H9 (cell line): ENCODE measurements at regions not wholly inside any gene's neighbourhood (a gene's known extent, or its start where the extent isn't known, plus 50 kb on each side); places are given as distances from the start of the nearest gene placed in this dataset.

ENCODE experiments used
- DNase-seq: peaks from one replicate; pipeline ENCODE4 v3.0.0-alpha.2; 2017
- H2AFZ ChIP-seq: one replicate; pipeline ENCODE4 v1.6.1; 2013; ENCODE audit warnings: mild to moderate bottlenecking, low read length, control low read depth, moderate library complexity
- H2AK5ac ChIP-seq: 2 replicates; pipeline ENCODE4 v1.6.1; 2013; ENCODE audit warnings: low read length, control low read depth, mixed read lengths; ENCODE audit not compliant: insufficient read length
- H2BK120ac ChIP-seq: one replicate; pipeline ENCODE4 v1.6.1; 2013; ENCODE audit warnings: low read depth, mild to moderate bottlenecking, low read length, control low read depth, inconsistent platforms; ENCODE audit not compliant: poor library complexity, severe bottlenecking
- H2BK12ac ChIP-seq: 2 replicates; pipeline ENCODE4 v1.6.1; 2013; ENCODE audit warnings: low read length, control low read depth, mixed read lengths, low read depth; ENCODE audit not compliant: insufficient read length
- H2BK15ac ChIP-seq: 2 replicates; pipeline ENCODE4 v1.6.1; 2013; ENCODE audit warnings: low read depth, low read length, control low read depth
- H2BK20ac ChIP-seq: one replicate; pipeline ENCODE4 v1.6.1; 2013; ENCODE audit warnings: low read depth, mild to moderate bottlenecking, low read length, control low read depth, inconsistent platforms; ENCODE audit not compliant: poor library complexity, severe bottlenecking
- H2BK5ac ChIP-seq: 2 replicates; pipeline ENCODE4 v1.6.1; 2013; ENCODE audit warnings: low read length, control low read depth, mixed read lengths; ENCODE audit not compliant: insufficient read length
- H3K14ac ChIP-seq: 2 replicates; pipeline ENCODE4 v1.6.1; 2013; ENCODE audit warnings: low read length, control low read depth; ENCODE audit not compliant: insufficient read depth
- H3K18ac ChIP-seq: 2 replicates; pipeline ENCODE4 v1.6.1; 2013; ENCODE audit warnings: low read depth, mild to moderate bottlenecking, mixed read lengths, low read length, control low read depth; ENCODE audit not compliant: insufficient read length
- H3K23ac ChIP-seq: 2 replicates; pipeline ENCODE4 v1.6.1; 2013; ENCODE audit warnings: low read length, control low read depth, mixed read lengths, low read depth; ENCODE audit not compliant: insufficient read length
- H3K23me2 ChIP-seq: 2 replicates; pipeline ENCODE4 v1.6.1; 2013; ENCODE audit warnings: low read depth, mild to moderate bottlenecking, mixed read lengths, low read length, control low read depth; ENCODE audit not compliant: insufficient read length, poor library complexity, severe bottlenecking
- H3K27ac ChIP-seq: 2 replicates; pipeline ENCODE4 v1.5.1; 2013; ENCODE audit warnings: low read length, control low read depth, mixed read lengths, low read depth; ENCODE audit not compliant: insufficient read length
- H3K27me3 ChIP-seq: 2 replicates; pipeline ENCODE4 v1.6.1; 2013; ENCODE audit warnings: low read length, control low read depth, inconsistent platforms; ENCODE audit not compliant: insufficient read depth
- H3K4ac ChIP-seq: 2 replicates; pipeline ENCODE4 v1.6.1; 2013; ENCODE audit warnings: low read depth, mild to moderate bottlenecking, control low read depth, inconsistent platforms, low read length, moderate library complexity
- H3K4me1 ChIP-seq: 2 replicates; pipeline ENCODE4 v1.6.1; 2013; ENCODE audit warnings: low read length, control low read depth, inconsistent platforms; ENCODE audit not compliant: insufficient read depth
- H3K4me2 ChIP-seq: 2 replicates; pipeline ENCODE4 v1.6.1; 2013; ENCODE audit warnings: low read length, control low read depth, mixed read lengths; ENCODE audit not compliant: insufficient read length, insufficient read depth
- H3K56ac ChIP-seq: 2 replicates; pipeline ENCODE4 v1.6.1; 2013; ENCODE audit warnings: low read depth, mild to moderate bottlenecking, mixed read lengths, low read length, control low read depth; ENCODE audit not compliant: insufficient read length
- H3K79me1 ChIP-seq: 2 replicates; pipeline ENCODE4 v1.6.1; 2013; ENCODE audit warnings: low read depth, mild to moderate bottlenecking, moderate library complexity, low read length, control low read depth, inconsistent platforms; ENCODE audit not compliant: insufficient read depth, poor library complexity, severe bottlenecking
- H3K79me2 ChIP-seq: 2 replicates; pipeline ENCODE4 v1.6.1; 2013; ENCODE audit warnings: low read length, control low read depth, inconsistent platforms; ENCODE audit not compliant: insufficient read depth
- H3K9ac ChIP-seq: 2 replicates; pipeline ENCODE4 v1.6.1; 2013; ENCODE audit warnings: low read length, control low read depth, mixed read lengths; ENCODE audit not compliant: insufficient read length; ENCODE audit errors: extremely low read depth
- H3K9me3 ChIP-seq: one replicate; pipeline ENCODE4 v1.6.1; 2013; ENCODE audit warnings: low read depth, low read length, inconsistent platforms; ENCODE audit not compliant: control insufficient read depth
- H3T11ph ChIP-seq: one replicate; pipeline ENCODE4 v1.6.1; 2013; ENCODE audit warnings: mild to moderate bottlenecking, low read length, control low read depth, inconsistent platforms
- H4K20me1 ChIP-seq: one replicate; pipeline ENCODE4 v1.6.1; 2013; ENCODE audit not compliant: control insufficient read depth, insufficient read length, insufficient read depth
- H4K5ac ChIP-seq: 2 replicates; pipeline ENCODE4 v1.6.1; 2013; ENCODE audit warnings: low read depth, mild to moderate bottlenecking, mixed read lengths, low read length, control low read depth; ENCODE audit not compliant: insufficient read length
- H4K8ac ChIP-seq: replicated peaks from 2 replicates; pipeline ENCODE4 v1.6.1; 2013; ENCODE audit warnings: low read length, control low read depth, mixed read lengths, low read depth; ENCODE audit not compliant: insufficient read length
- H4K91ac ChIP-seq: 2 replicates; pipeline ENCODE4 v1.6.1; 2013; ENCODE audit warnings: low read depth, mild to moderate bottlenecking, moderate library complexity, mixed read lengths, low read length, control low read depth; ENCODE audit not compliant: insufficient read length
- H3K27ac Mint-ChIP-seq, 3 experiments: 2 replicates in 2 of 3; 3 replicates in 1 of 3; pipeline ENCODE4 v1.8.0; 2020 to 2021; ENCODE audit warnings: mixed read lengths in 3 of 3, mild to moderate bottlenecking in 1 of 3, moderate library complexity in 1 of 3
- H3K27me3 Mint-ChIP-seq: 2 replicates; pipeline ENCODE4 v1.8.0; 2021; ENCODE audit warnings: low read depth, mild to moderate bottlenecking, moderate library complexity, mixed read lengths
- H3K36me3 Mint-ChIP-seq, 3 experiments: 2 replicates in 2 of 3; 3 replicates in 1 of 3; pipeline ENCODE4 v1.8.0; 2020 to 2021; ENCODE audit warnings: low read depth in 3 of 3, mixed read lengths in 3 of 3; ENCODE audit not compliant: insufficient read depth in 1 of 3
- H3K4me1 Mint-ChIP-seq, 2 experiments: 2 replicates each; pipeline ENCODE4 v1.8.0; 2020; ENCODE audit warnings: mixed read lengths in 2 of 2
- H3K4me3 Mint-ChIP-seq, 2 experiments: 2 replicates in 1 of 2; 3 replicates in 1 of 2; pipeline ENCODE4 v1.8.0; 2020 to 2021; ENCODE audit warnings: mild to moderate bottlenecking in 2 of 2, mixed read lengths in 2 of 2, moderate library complexity in 1 of 2
- H3K9me3 Mint-ChIP-seq, 2 experiments: 2 replicates in 1 of 2; 3 replicates in 1 of 2; pipeline ENCODE4 v1.8.0; 2020; ENCODE audit warnings: mild to moderate bottlenecking in 2 of 2, mixed read lengths in 2 of 2, moderate library complexity in 1 of 2
- CTCF ChIP-seq: fragments of 200-600 bp; sonication (generic); conservative IDR thresholded peaks from 3 replicates; pipeline ENCODE4 v1.8.0; 2021; ENCODE audit warnings: antibody characterized with exemption, mild to moderate bottlenecking
- WGBS: extraction: QIAGEN DNeasy Blood & Tissue Kit; methylation state at CpG from one replicate; pipeline ENCODE4 v1.1.7; 2013; ENCODE audit warnings: missing lambda C conversion rate, low lambda C conversion rate, mixed read lengths; ENCODE audit not compliant: insufficient read length; ENCODE audit errors: extremely low coverage; 5-methylcytosine and 5-hydroxymethylcytosine counted together

GRCh38 chr2:160660741-160661140 is 167.1 kb upstream of the RBMS1 start:
- no peak overlapping the region for H3K23ac ChIP-seq
- DNase-seq: no peak
- no peak overlapping the region for H2BK12ac ChIP-seq
- H2BK120ac ChIP-seq: no peak overlapping the region
- H3K27ac Mint-ChIP-seq: no peak overlapping the region; a peak in 2 of 7 replicates
- H3K4ac ChIP-seq: no peak overlapping the region
- H3K56ac ChIP-seq: no peak overlapping the region
- no peaks in the 10 kb centered on the region for H3K79me2 ChIP-seq
- H3K4me2 ChIP-seq: no peak overlapping the region
- no peaks in the 10 kb centered on the region for H3K9me3 Mint-ChIP-seq
- H3T11ph ChIP-seq: no peak overlapping the region
- H2AK5ac ChIP-seq: no peak overlapping the region
- no peak overlapping the region for H3K27ac ChIP-seq
- H4K91ac ChIP-seq: no peak overlapping the region
- H2AFZ ChIP-seq: no peak overlapping the region
- H3K18ac ChIP-seq: no peak overlapping the region
- H3K27me3 Mint-ChIP-seq: no peaks in the 10 kb centered on the region
- H2BK20ac ChIP-seq: no peak overlapping the region
- no peak overlapping the region for H2BK15ac ChIP-seq
- H2BK5ac ChIP-seq: no peak overlapping the region
- H4K20me1 ChIP-seq: no peaks in the 10 kb centered on the region
- H3K23me2 ChIP-seq: no peaks in the 10 kb centered on the region
- no peaks in the 10 kb centered on the region for H3K36me3 Mint-ChIP-seq
- H3K14ac ChIP-seq: no peak overlapping the region
- no CpG with 5 or more reads among the region's 2 CpGs for WGBS
- TF ChIP-seq CTCF: no peak
- no peaks in the 10 kb centered on the region for H3K27me3 ChIP-seq
- H4K5ac ChIP-seq: no peak overlapping the region
- H3K4me1 ChIP-seq: no peaks in the 10 kb centered on the region; the same call in 1 of the 2 replicates
- no peaks in the 10 kb centered on the region for H3K9me3 ChIP-seq
- no peak overlapping the region for H4K8ac ChIP-seq
- no peak overlapping the region for H3K4me3 Mint-ChIP-seq
- H3K9ac ChIP-seq: no peak overlapping the region
- peaks cover 6 to 11% of the 10 kb centered on the region in 2 experiments for H3K4me1 Mint-ChIP-seq
- H3K79me1 ChIP-seq: no peaks in the 10 kb centered on the region
